H1 (cell line): ENCODE measurements at regions not wholly inside any gene's neighbourhood (a gene's known extent, or its start where the extent isn't known, plus 50 kb on each side); places are given as distances from the start of the nearest gene placed in this dataset.

Experiments
- CTCF ChIA-PET: fragments of 300-600 bp; sonication (Branson Sonifier 250); formaldehyde crosslinking; loops from one replicate; lab custom pipeline; 2021; ENCODE audit not compliant: partially characterized antibody; lab: Charles Lee
- POLR2A ChIA-PET: fragments of 300-600 bp; sonication (Branson Sonifier 250); formaldehyde crosslinking; loops from one replicate; lab custom pipeline; 2021; ENCODE audit warnings: inconsistent platforms; ENCODE audit not compliant: partially characterized antibody; lab: Charles Lee
- DNase-seq, 2 experiments: peaks; one replicate each; pipeline versions ENCODE4 v3.0.0 to v3.0.0-alpha.2; 2010 to 2022; ENCODE audit warnings: low spot score in 2 of 2, low read depth in 1 of 2, mixed read lengths in 1 of 2
- FAIRE-seq: peaks from 2 replicates; lab custom pipeline; 2011; peaks lifted over from hg19 to GRCh38; lab: Jason Lieb, UNC
- H2AFZ ChIP-seq: 2 replicates; pipeline ENCODE4 v1.8.1; 2012; ENCODE audit warnings: low read length, inconsistent platforms
- H2AK5ac ChIP-seq: 2 replicates; pipeline ENCODE4 v1.6.1; 2013; ENCODE audit warnings: low read depth, low read length
- H2BK120ac ChIP-seq: replicated peaks from 2 replicates; pipeline ENCODE3; 2013; ENCODE audit warnings: low read depth, low read length, inconsistent platforms
- H2BK12ac ChIP-seq: 2 replicates; pipeline ENCODE4 v1.6.1; 2013; ENCODE audit warnings: low read depth, low read length
- H2BK15ac ChIP-seq: 2 replicates; pipeline ENCODE4 v1.6.1; 2013; ENCODE audit warnings: low read length
- H2BK20ac ChIP-seq: 2 replicates; pipeline ENCODE4 v1.6.1; 2013; ENCODE audit warnings: low read length
- H2BK5ac ChIP-seq: 2 replicates; pipeline ENCODE4 v1.6.1; 2013; ENCODE audit warnings: low read depth, low read length
- H3K14ac ChIP-seq: 2 replicates; pipeline ENCODE4 v1.6.1; 2013; ENCODE audit warnings: inconsistent platforms; ENCODE audit not compliant: insufficient read length
- H3K18ac ChIP-seq: 2 replicates; pipeline ENCODE4 v1.6.1; 2013; ENCODE audit warnings: low read length; ENCODE audit errors: extremely low read depth
- H3K23ac ChIP-seq: 2 replicates; pipeline ENCODE4 v1.6.1; 2013; ENCODE audit warnings: inconsistent platforms; ENCODE audit not compliant: insufficient read length
- H3K23me2 ChIP-seq: 2 replicates; pipeline ENCODE4 v1.6.1; 2013; ENCODE audit warnings: low read depth, low read length
- H3K27ac ChIP-seq: 2 replicates; pipeline ENCODE4 v1.6.1; 2011; ENCODE audit warnings: low read depth, low read length, inconsistent platforms
- H3K27me3 ChIP-seq, 4 experiments: replicated peaks in 1 of 4; 1 replicate in 1 of 4; 2 replicates in 3 of 4; pipeline versions ENCODE4 v1.6.1 to v1.8.1; 2011 to 2013; ENCODE audit warnings: low read length in 3 of 4, mild to moderate bottlenecking in 3 of 4, inconsistent platforms in 2 of 4, mixed read lengths in 2 of 4, moderate library complexity in 1 of 4; ENCODE audit not compliant: control insufficient read depth in 3 of 4, insufficient read depth in 3 of 4; ENCODE audit errors: extremely low read depth in 1 of 4
- H3K36me3 ChIP-seq, 4 experiments: 2 replicates each; pipeline versions ENCODE4 v1.6.1 to v1.8.1; 2011 to 2013; ENCODE audit warnings: mild to moderate bottlenecking in 4 of 4, low read length in 3 of 4, moderate library complexity in 2 of 4, control low read depth in 1 of 4, inconsistent platforms in 1 of 4; ENCODE audit not compliant: insufficient read depth in 4 of 4, control insufficient read depth in 2 of 4
- H3K4ac ChIP-seq: replicated peaks from 2 replicates; pipeline ENCODE3; 2013; ENCODE audit warnings: low read length, low read depth, mixed read lengths, inconsistent platforms; ENCODE audit not compliant: insufficient read length
- H3K4me1 ChIP-seq, 4 experiments: replicated peaks in 1 of 4; 1 replicate in 1 of 4; 2 replicates in 3 of 4; pipeline versions ENCODE4 v1.6.1 to v1.8.1; 2011 to 2013; ENCODE audit warnings: low read length in 3 of 4, inconsistent platforms in 2 of 4, mixed read lengths in 1 of 4; ENCODE audit not compliant: insufficient read depth in 4 of 4, control insufficient read depth in 3 of 4
- H3K4me2 ChIP-seq, 2 experiments: 2 replicates each; pipeline versions ENCODE4 v1.6.1 to v1.8.1; 2011 to 2013; ENCODE audit warnings: low read depth in 2 of 2, low read length in 2 of 2, control low read depth in 1 of 2, inconsistent platforms in 1 of 2, mild to moderate bottlenecking in 1 of 2; ENCODE audit not compliant: insufficient read depth in 1 of 2
- H3K4me3 ChIP-seq, 4 experiments: fragments of 200-600, 300-600 bp in 1 of 4; sonication (generic), shearing (Covaris generic), sonication (Bioruptor Twin) in 1 of 4; 2 replicates each; pipeline versions ENCODE4 v1.5.1 to v1.8.1; 2011 to 2016; ENCODE audit warnings: low read length in 4 of 4, low read depth in 3 of 4, control low read depth in 2 of 4, inconsistent platforms in 2 of 4, mild to moderate bottlenecking in 2 of 4, mixed read lengths in 1 of 4, moderate library complexity in 1 of 4; ENCODE audit not compliant: insufficient read depth in 2 of 4; ENCODE audit errors: extremely low read depth in 1 of 4
- H3K56ac ChIP-seq: replicated peaks from 2 replicates; pipeline ENCODE3; 2013; ENCODE audit warnings: low read depth, mild to moderate bottlenecking, mixed read lengths, low read length, inconsistent platforms; ENCODE audit not compliant: insufficient read length
- H3K79me1 ChIP-seq: 2 replicates; pipeline ENCODE4 v1.6.1; 2013; ENCODE audit warnings: low read depth, low read length, control low read depth
- H3K79me2 ChIP-seq, 2 experiments: 2 replicates each; pipeline versions ENCODE4 v1.6.1 to v1.8.1; 2012 to 2013; ENCODE audit warnings: low read length in 2 of 2, mild to moderate bottlenecking in 2 of 2, inconsistent platforms in 1 of 2; ENCODE audit not compliant: insufficient read depth in 2 of 2, control insufficient read depth in 1 of 2
- H3K9ac ChIP-seq, 4 experiments: replicated peaks in 1 of 4; 1 replicate in 1 of 4; 2 replicates in 3 of 4; pipeline versions ENCODE4 v1.6.1 to v1.8.1; 2011 to 2013; ENCODE audit warnings: low read depth in 3 of 4, low read length in 3 of 4, control low read depth in 2 of 4, mild to moderate bottlenecking in 2 of 4, moderate library complexity in 2 of 4, inconsistent platforms in 1 of 4; ENCODE audit errors: extremely low read depth in 1 of 4
- H3K9me3 ChIP-seq, 2 experiments: 2 replicates each; pipeline versions ENCODE4 v1.6.1 to v1.8.1; 2012 to 2013; ENCODE audit warnings: mild to moderate bottlenecking in 2 of 2, moderate library complexity in 2 of 2, control low read depth in 1 of 2, inconsistent platforms in 1 of 2, low read depth in 1 of 2, low read length in 1 of 2, mixed read lengths in 1 of 2; ENCODE audit not compliant: insufficient read depth in 2 of 2
- H4K20me1 ChIP-seq, 2 experiments: replicated peaks in 1 of 2; 2 replicates each; pipeline versions ENCODE3 to v1.8.1; 2011 to 2013; ENCODE audit warnings: inconsistent platforms in 2 of 2, low read length in 2 of 2, mild to moderate bottlenecking in 1 of 2; ENCODE audit not compliant: insufficient read depth in 2 of 2, control insufficient read depth in 1 of 2
- H4K5ac ChIP-seq: 2 replicates; pipeline ENCODE4 v1.6.1; 2013; ENCODE audit warnings: low read length, low read depth, mixed read lengths, inconsistent platforms; ENCODE audit not compliant: insufficient read length
- H4K8ac ChIP-seq: 2 replicates; pipeline ENCODE4 v1.8.0; 2013; ENCODE audit warnings: mild to moderate bottlenecking, moderate library complexity, low read length, inconsistent platforms; ENCODE audit not compliant: insufficient read depth; ENCODE audit errors: extremely low read depth
- H4K91ac ChIP-seq: replicated peaks from 2 replicates; pipeline ENCODE3; 2013; ENCODE audit warnings: low read length, mixed read lengths, inconsistent platforms; ENCODE audit not compliant: insufficient read length
- ASH2L ChIP-seq: fragments of 200-600, 300-600 bp; sonication (generic); IDR thresholded peaks from one replicate; pipeline ENCODE4 v1.7.1; 2017; ENCODE audit warnings: low read length
- CBX5 ChIP-seq: fragments of 300-800, 300-1000 bp; sonication (generic); IDR thresholded peaks from 2 replicates; pipeline ENCODE4 v1.7.1; 2016; ENCODE audit warnings: antibody characterized with exemption, low read length, low read depth
- CBX8 ChIP-seq: fragments of 300-800, 300-1000 bp; sonication (generic); IDR thresholded peaks from 2 replicates; pipeline ENCODE4 v1.7.1; 2016; ENCODE audit warnings: low read depth, low read length, borderline replicate concordance
- FOSL1 ChIP-seq: IDR thresholded peaks from 2 replicates; pipeline ENCODE4 v1.6.1; 2011; ENCODE audit warnings: mild to moderate bottlenecking, low read depth, low read length, moderate library complexity; ENCODE audit not compliant: insufficient read depth
- GABPA ChIP-seq: IDR thresholded peaks from 2 replicates; pipeline ENCODE4 v1.6.1; 2011; ENCODE audit warnings: mild to moderate bottlenecking, low read length, moderate library complexity, borderline replicate concordance; ENCODE audit not compliant: insufficient read depth
- KDM4A ChIP-seq: IDR thresholded peaks from one replicate; pipeline ENCODE4 v1.7.1; 2012; ENCODE audit warnings: low read depth, mild to moderate bottlenecking, moderate library complexity, low read length, inconsistent platforms; ENCODE audit not compliant: severe bottlenecking
- MAFK ChIP-seq: IDR thresholded peaks from 2 replicates; pipeline ENCODE4 v1.6.1; 2012; ENCODE audit warnings: low read depth, mild to moderate bottlenecking, improper control_type of control experiment, low read length
- MAX ChIP-seq: IDR thresholded peaks from 2 replicates; pipeline ENCODE4 v1.6.1; 2012; ENCODE audit warnings: inconsistent platforms
- NRF1 ChIP-seq: IDR thresholded peaks from 2 replicates; pipeline ENCODE4 v1.6.1; 2011; ENCODE audit warnings: mild to moderate bottlenecking, low read depth, low read length, improper control_type of control experiment
- POLR2AphosphoS5 ChIP-seq: IDR thresholded peaks from 2 replicates; pipeline ENCODE4 v1.6.1; 2011; ENCODE audit warnings: low read depth, low read length
- POU5F1 ChIP-seq: IDR thresholded peaks from 2 replicates; pipeline ENCODE4 v1.6.1; 2011; ENCODE audit warnings: low read depth, mild to moderate bottlenecking, low read length, moderate library complexity
- RXRA ChIP-seq: IDR thresholded peaks from 2 replicates; pipeline ENCODE4 v1.6.1; 2011; ENCODE audit warnings: low read depth, mild to moderate bottlenecking, low read length, moderate library complexity; ENCODE audit not compliant: insufficient read depth
- SRF ChIP-seq: IDR thresholded peaks from 2 replicates; pipeline ENCODE4 v1.6.1; 2011; ENCODE audit warnings: mild to moderate bottlenecking, low read depth, low read length, moderate library complexity
- TBP ChIP-seq: IDR thresholded peaks from 2 replicates; pipeline ENCODE4 v1.6.1; 2011; ENCODE audit warnings: low read depth, low read length, improper control_type of control experiment
- USF2 ChIP-seq: IDR thresholded peaks from 2 replicates; pipeline ENCODE4 v1.6.1; 2011; ENCODE audit warnings: low read length, improper control_type of control experiment
- WGBS, 2 experiments: shearing (Covaris generic) in 1 of 2; methylation state at CpG; one replicate each; pipeline versions ENCODE4 v1.1.6 to v1.1.7; 2013 to 2015; ENCODE audit warnings: low lambda C conversion rate in 2 of 2, mixed read lengths in 2 of 2, inconsistent platforms in 1 of 2, low coverage in 1 of 2, missing lambda C conversion rate in 1 of 2; ENCODE audit not compliant: insufficient replicate concordance in 2 of 2, insufficient coverage in 1 of 2, insufficient read length in 1 of 2; ENCODE audit errors: extremely low coverage in 1 of 2, missing lambda C conversion rate in 1 of 2; 5-methylcytosine and 5-hydroxymethylcytosine counted together

GRCh38 chr5:165410476-165410875, 1905.1 kb downstream of the MAT2B start:
- Histone ChIP-seq H4K91ac (no peak overlapping the region), H3K79me2 (no peaks in the 10 kb centered on the region), H2AK5ac (no peak overlapping the region), H2BK20ac (no peak overlapping the region), H2BK12ac (no peak overlapping the region), H2BK5ac (no peak overlapping the region), H3K4me2 (no peak overlapping the region), H4K8ac (no peak overlapping the region), H2BK120ac (no peak overlapping the region), H3K27ac (no peak overlapping the region), H4K5ac (no peak overlapping the region), H3K4me1 (no peaks in the 10 kb centered on the region), H3K23me2 (no peaks in the 10 kb centered on the region), H3K4me3 (no peak overlapping the region), H3K18ac (no peak overlapping the region), H3K56ac (no peak overlapping the region), H3K4ac (no peak overlapping the region), H2BK15ac (no peak overlapping the region), H3K9me3 (peaks cover 0 to 6% of the 10 kb centered on the region in 2 experiments; a peak in 1 of 4 replicates), H3K9ac (no peak overlapping the region), H3K79me1 (no peaks in the 10 kb centered on the region), H3K27me3 (no peaks in the 10 kb centered on the region), H3K14ac (no peak overlapping the region), H3K23ac (no peak overlapping the region), H2AFZ (no peak overlapping the region), H3K36me3 (no peaks in the 10 kb centered on the region; a peak in 1 of 8 replicates), H4K20me1 (no peaks in the 10 kb centered on the region)
- CTCF ChIA-PET: no interaction called here
- WGBS, 2 experiments: 89% methylated on average over 1 of the region's 1 CpG; no CpG with 5 or more reads in 1 of the 2 experiments
- DNase-seq (no peak), FAIRE-seq (no peak)
- POLR2A ChIA-PET: no interaction called here
- TF ChIP-seq MAFK: no peak
- TF ChIP-seq CBX5: no peak
- no peak for TF ChIP-seq KDM4A
- TF ChIP-seq FOSL1: no peak
- no peak for TF ChIP-seq NRF1
- no peak for TF ChIP-seq RXRA
- TF ChIP-seq MAX: no peak
- no peak for TF ChIP-seq GABPA
- TF ChIP-seq CBX8: no peak
- no peak for TF ChIP-seq TBP
- TF ChIP-seq ASH2L: no peak
- TF ChIP-seq POU5F1: no peak
- TF ChIP-seq USF2: no peak
- no peak for TF ChIP-seq POLR2AphosphoS5
- no peak for TF ChIP-seq SRF
